OCI-LY3 (cell line): ENCODE measurements at regions not wholly inside any gene's neighbourhood (a gene's known extent, or its start where the extent isn't known, plus 50 kb on each side); places are given as distances from the start of the nearest gene placed in this dataset.

ENCODE experiments used
- H2AFZ ChIP-seq: fragments of 200-600, 300-600 bp; shearing (Covaris generic); 2 replicates; pipeline ENCODE4 v1.6.0; 2014; ENCODE audit warnings: antibody characterized with exemption, low read depth, low read length
- H3K27ac ChIP-seq: fragments of 200-600, 300-600 bp; sonication (generic); 2 replicates; pipeline ENCODE4 v1.5.1; 2014; ENCODE audit warnings: mild to moderate bottlenecking, low read length, moderate library complexity, mixed read lengths
- H3K27me3 ChIP-seq: fragments of 200-600, 300-600 bp; sonication (generic); 2 replicates; pipeline ENCODE4 v1.6.1; 2014; ENCODE audit warnings: low read depth, low read length, mixed read lengths
- H3K36me3 ChIP-seq: fragments of 200-600, 300-600 bp; sonication (generic); replicated peaks from 2 replicates; pipeline ENCODE3; 2014; ENCODE audit warnings: low read depth, low read length, mixed read lengths
- H3K4me1 ChIP-seq: fragments of 300-600, 200-600 bp; sonication (generic); 2 replicates; pipeline ENCODE4 v1.6.1; 2014; ENCODE audit warnings: low read length, mixed read lengths
- H3K4me2 ChIP-seq: fragments of 200-600, 300-600 bp; sonication (generic); 2 replicates; pipeline ENCODE4 v1.6.1; 2014; ENCODE audit warnings: low read length, mixed read lengths
- H3K4me3 ChIP-seq: fragments of 300-600, 200-600 bp; sonication (generic); 2 replicates; pipeline ENCODE4 v1.5.1; 2014; ENCODE audit warnings: antibody characterized with exemption, mild to moderate bottlenecking, low read length, moderate library complexity
- H3K79me2 ChIP-seq: fragments of 300-600, 200-600 bp; shearing (Covaris generic); 2 replicates; pipeline ENCODE4 v1.6.1; 2014; ENCODE audit warnings: mild to moderate bottlenecking, low read length, mixed read lengths
- H3K9ac ChIP-seq: fragments of 300-600, 200-600 bp; shearing (Covaris generic); 2 replicates; pipeline ENCODE4 v1.6.0; 2014; ENCODE audit warnings: mild to moderate bottlenecking, low read length, moderate library complexity
- H3K9me3 ChIP-seq: fragments of 200-600, 300-600 bp; shearing (Covaris generic); 2 replicates; pipeline ENCODE4 v1.6.1; 2014; ENCODE audit warnings: low read length, mixed read lengths; ENCODE audit not compliant: insufficient read depth
- H4K20me1 ChIP-seq: fragments of 200-600, 300-600 bp; sonication (generic); 2 replicates; pipeline ENCODE4 v1.6.1; 2016; ENCODE audit warnings: low read length, mixed read lengths; ENCODE audit not compliant: insufficient read depth
- CTCF ChIP-seq: fragments of 200-600, 300-600 bp; sonication (generic); IDR thresholded peaks from 2 replicates; pipeline ENCODE4 v1.5.1; 2014; ENCODE audit warnings: antibody characterized with exemption, low read length, low read depth
- EZH2phosphoT487 ChIP-seq: fragments of 200-600 bp; shearing (Covaris generic); IDR thresholded peaks from 2 replicates; pipeline ENCODE4 v1.6.1; 2018; ENCODE audit warnings: antibody characterized with exemption, mixed run types, low read depth

- TF ChIP-seq CTCF (no peak), EZH2phosphoT487 (no peak)
Observed at GRCh38 chr2:7288484-7288883, 371.3 kb downstream of the RNF144A start.

GRCh38 chr2:7289697-7290096 is 372.5 kb downstream of the RNF144A start:
- H3K4me1 ChIP-seq: no peaks in the 10 kb centered on the region
- no peak overlapping the region for H2AFZ ChIP-seq
- no peak overlapping the region for H3K4me3 ChIP-seq
- no peaks in the 10 kb centered on the region for H4K20me1 ChIP-seq
- no peak overlapping the region for H3K9ac ChIP-seq
- H3K9me3 ChIP-seq: no peaks in the 10 kb centered on the region
- TF ChIP-seq EZH2phosphoT487: no peak
- TF ChIP-seq CTCF: no peak
- H3K27me3 ChIP-seq: peaks cover 5% of the 10 kb centered on the region; the same call in 1 of the 2 replicates
- no peak overlapping the region for H3K4me2 ChIP-seq
- no peaks in the 10 kb centered on the region for H3K36me3 ChIP-seq
- no peak overlapping the region for H3K27ac ChIP-seq
- no peaks in the 10 kb centered on the region for H3K79me2 ChIP-seq

More at GRCh38 chr2:7288484-7288883, 371.3 kb downstream of the RNF144A start:
- H3K79me2 ChIP-seq: no peaks in the 10 kb centered on the region
- no peak overlapping the region for H3K9ac ChIP-seq
- H4K20me1 ChIP-seq: no peaks in the 10 kb centered on the region
- no peak overlapping the region for H2AFZ ChIP-seq
- H3K27ac ChIP-seq: no peak overlapping the region
- no peaks in the 10 kb centered on the region for H3K9me3 ChIP-seq
- no peak overlapping the region for H3K4me3 ChIP-seq
- H3K27me3 ChIP-seq: peaks cover 3% of the 10 kb centered on the region; the same call in 1 of the 2 replicates
- H3K4me1 ChIP-seq: no peaks in the 10 kb centered on the region
- H3K4me2 ChIP-seq: no peak overlapping the region
- H3K36me3 ChIP-seq: no peaks in the 10 kb centered on the region

- Histone ChIP-seq H3K4me1 (no peaks in the 10 kb centered on the region), H3K4me2 (no peak overlapping the region), H3K27me3 (peaks cover 5% of the 10 kb centered on the region; the same call in 1 of the 2 replicates), H4K20me1 (no peaks in the 10 kb centered on the region), H3K4me3 (no peak overlapping the region), H2AFZ (no peak overlapping the region), H3K27ac (no peak overlapping the region), H3K79me2 (no peaks in the 10 kb centered on the region), H3K9me3 (no peaks in the 10 kb centered on the region), H3K36me3 (no peaks in the 10 kb centered on the region), H3K9ac (no peak overlapping the region)
- no peak for TF ChIP-seq EZH2phosphoT487
Observed at GRCh38 chr2:7292154-7292691, 375.0 kb downstream of the RNF144A start.

- Histone ChIP-seq H3K36me3 (no peaks in the 10 kb centered on the region), H3K9ac (no peak overlapping the region), H3K4me3 (no peak overlapping the region), H3K27ac (no peak overlapping the region), H3K9me3 (no peaks in the 10 kb centered on the region), H3K4me1 (no peaks in the 10 kb centered on the region), H3K4me2 (no peak overlapping the region), H3K27me3 (0 out of 2 replicates have a peak, but pooled peaks cover 7% of the 10 kb centered on the region), H2AFZ (no peak overlapping the region), H4K20me1 (no peaks in the 10 kb centered on the region), H3K79me2 (no peaks in the 10 kb centered on the region)
- TF ChIP-seq CTCF (no peak), EZH2phosphoT487 (no peak)
Observed at GRCh38 chr2:7309582-7309981, 392.4 kb downstream of the RNF144A start.
